ENCODE measurements at regions not wholly inside any gene's neighbourhood (a gene's known extent, or its start where the extent isn't known, plus 50 kb on each side); places are given as distances from the start of the nearest gene placed in this dataset.

- no peak for TF ChIP-seq CTCF (IDR thresholded peaks at IDR 0.05; ENCODE audit: low read depth, low read length)
These were observed 254.7 kb upstream of the FIGN start for GRCh38 chr2:163990541-163990940.

GRCh38 chr2:163990101-163990500 lies 254.3 kb upstream of the FIGN start:
- no peak for TF ChIP-seq CTCF (IDR thresholded peaks at IDR 0.05; ENCODE audit: low read depth, low read length)
- H3K4me3 ChIP-seq (ENCODE audit: low read depth, low read length), result no peak overlapping the region

More at GRCh38 chr2:163990541-163990940, 254.7 kb upstream of the FIGN start:
- H3K4me3 ChIP-seq (ENCODE audit: low read depth, low read length), result no peak overlapping the region

- H3K4me3 ChIP-seq (ENCODE audit: low read depth, low read length), result no peak overlapping the region
- TF ChIP-seq CTCF (IDR thresholded peaks at IDR 0.05; ENCODE audit: low read depth, low read length), result no peak
These were observed 251.6 kb upstream of the FIGN start for GRCh38 chr2:163987175-163987940.

GRCh38 chr2:163984986-163985385 lies 249.2 kb upstream of the FIGN start:
- TF ChIP-seq CTCF (IDR thresholded peaks at IDR 0.05; ENCODE audit: low read depth, low read length), result no peak

GRCh38 chr2:163983911-163984310 lies 248.1 kb upstream of the FIGN start:
- no peak for TF ChIP-seq CTCF (IDR thresholded peaks at IDR 0.05; ENCODE audit: low read depth, low read length)
- no peak overlapping the region for H3K4me3 ChIP-seq (ENCODE audit: low read depth, low read length)

More at GRCh38 chr2:163984986-163985385, 249.2 kb upstream of the FIGN start:
- H3K4me3 ChIP-seq (ENCODE audit: low read depth, low read length), result no peak overlapping the region

GRCh38 chr2:163982938-163983337 lies 247.1 kb upstream of the FIGN start:
- H3K4me3 ChIP-seq (ENCODE audit: low read depth, low read length), result no peak overlapping the region
- TF ChIP-seq CTCF (IDR thresholded peaks at IDR 0.05; ENCODE audit: low read depth, low read length), result no peak

GRCh38 chr2:163974766-163975165 lies 239.0 kb upstream of the FIGN start:
- TF ChIP-seq CTCF (IDR thresholded peaks at IDR 0.05; ENCODE audit: low read depth, low read length), result no peak
- H3K4me3 ChIP-seq (ENCODE audit: low read depth, low read length), result no peak overlapping the region

Data from WI38 (cell line).